ENCODE measurements at regions not wholly inside any gene's neighbourhood (a gene's known extent, or its start where the extent isn't known, plus 50 kb on each side); places are given as distances from the start of the nearest gene placed in this dataset.

DNA sequence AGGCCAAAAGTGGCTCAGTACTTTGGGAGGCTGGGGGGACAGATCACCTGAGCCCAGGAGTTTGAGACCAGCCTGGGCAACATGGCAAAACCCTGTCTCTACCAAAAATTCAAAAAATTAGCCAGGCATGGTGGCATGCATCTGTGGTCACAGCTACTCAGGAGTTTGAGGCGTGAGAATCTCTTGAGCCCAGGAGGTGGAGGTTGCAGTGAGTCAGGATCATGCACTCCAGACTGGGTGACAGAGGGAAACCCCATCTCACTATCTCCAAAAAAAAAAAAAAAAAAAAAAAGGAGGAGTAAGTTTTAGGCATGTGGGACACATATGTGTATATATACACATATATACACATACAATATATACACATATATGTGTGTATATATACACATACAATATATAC is 165.3 kb upstream of the DPYD start:
- TF ChIP-seq HDGF (IDR thresholded peaks at IDR 0.05; ENCODE audit: borderline replicate concordance) = no peak
- TF ChIP-seq FOXK2 (IDR thresholded peaks at IDR 0.05) = no peak
- TF ChIP-seq ZNF384 (IDR thresholded peaks at IDR 0.05) = no peak
- TF ChIP-seq FOXM1 (IDR thresholded peaks at IDR 0.05; ENCODE audit: borderline replicate concordance) = no peak
- TF ChIP-seq SUZ12 (IDR thresholded peaks at IDR 0.05) = no peak
- TF ChIP-seq, protein P1, sequence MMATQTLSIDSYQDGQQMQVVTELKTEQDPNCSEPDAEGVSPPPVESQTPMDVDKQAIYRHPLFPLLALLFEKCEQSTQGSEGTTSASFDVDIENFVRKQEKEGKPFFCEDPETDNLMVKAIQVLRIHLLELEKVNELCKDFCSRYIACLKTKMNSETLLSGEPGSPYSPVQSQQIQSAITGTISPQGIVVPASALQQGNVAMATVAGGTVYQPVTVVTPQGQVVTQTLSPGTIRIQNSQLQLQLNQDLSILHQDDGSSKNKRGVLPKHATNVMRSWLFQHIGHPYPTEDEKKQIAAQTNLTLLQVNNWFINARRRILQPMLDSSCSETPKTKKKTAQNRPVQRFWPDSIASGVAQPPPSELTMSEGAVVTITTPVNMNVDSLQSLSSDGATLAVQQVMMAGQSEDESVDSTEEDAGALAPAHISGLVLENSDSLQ (IDR thresholded peaks at IDR 0.05) = no peak
- no peak for TF ChIP-seq NFRKB (IDR thresholded peaks at IDR 0.05)
- no peak for TF ChIP-seq LEF1 (IDR thresholded peaks at IDR 0.05; ENCODE audit: borderline replicate concordance)
